HS-27A (cell line): ENCODE measurements at regions not wholly inside any gene's neighbourhood (a gene's known extent, or its start where the extent isn't known, plus 50 kb on each side); places are given as distances from the start of the nearest gene placed in this dataset.
A peak's percentile ranks its signal among the peaks of the same experiment; 100 is the strongest.

Experiments
- DNase-seq: peaks from one replicate; pipeline ENCODE4 v3.0.0-alpha.2; 2012; ENCODE audit warnings: low read depth, missing footprints

DNA sequence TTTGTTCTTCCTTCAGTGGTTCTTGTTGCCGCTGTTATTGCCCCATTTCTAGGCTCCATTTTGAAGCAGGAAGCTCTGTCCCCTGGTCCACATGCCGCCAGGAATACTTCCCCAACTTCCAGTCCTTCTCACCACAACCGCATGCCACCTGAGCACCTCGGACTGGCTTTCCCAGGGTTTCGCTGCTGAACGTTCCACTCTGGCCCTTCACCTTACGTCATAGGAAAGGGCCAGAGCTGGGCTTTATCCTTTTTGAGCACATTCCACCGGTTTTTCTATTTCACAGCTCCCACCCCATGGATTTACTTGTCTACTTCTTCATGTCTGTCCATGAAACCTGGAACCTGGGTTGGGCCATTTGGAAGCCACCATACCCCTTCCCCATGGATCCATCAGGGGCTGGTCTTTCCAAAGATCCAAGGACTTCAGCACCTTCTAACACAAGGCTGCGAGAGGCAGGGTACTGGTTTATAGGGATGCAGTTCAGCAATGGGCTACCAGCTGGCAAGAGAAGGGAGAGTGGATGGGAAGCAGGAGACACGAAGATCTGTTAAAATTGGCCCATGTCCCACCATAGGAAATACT is 557.4 kb downstream of the BNC2 start:
- DNase-seq: no peak

GRCh38 chr9:16314476-16314875 is 556.0 kb downstream of the BNC2 start:
- DNase-seq: no peak

GRCh38 chr9:16315720-16316119 is 554.8 kb downstream of the BNC2 start:
- no peak for DNase-seq

DNA sequence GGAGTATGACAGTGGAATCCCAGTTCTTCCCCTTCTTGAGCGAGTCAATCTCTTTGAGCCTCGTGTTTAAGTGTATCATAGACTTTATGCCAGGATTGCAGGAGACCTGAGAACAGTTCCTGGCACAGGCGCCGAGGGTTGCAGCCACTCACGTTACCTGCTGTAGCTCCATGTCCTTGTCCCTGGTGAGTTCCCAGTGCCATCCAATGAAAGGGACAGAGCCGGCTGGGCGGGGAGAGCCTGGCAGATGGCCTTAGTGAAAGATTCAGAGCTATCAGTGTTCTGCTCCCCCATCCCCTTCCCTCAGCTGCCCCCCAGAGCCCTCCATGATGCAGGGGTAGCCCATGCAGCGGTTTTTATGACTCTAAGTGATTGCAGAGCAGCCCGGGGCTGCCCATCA is 554.0 kb downstream of the BNC2 start:
- DNase-seq: no peak

GRCh38 chr9:16316911-16317817 is 553.3 kb downstream of the BNC2 start:
- no peak for DNase-seq

DNA sequence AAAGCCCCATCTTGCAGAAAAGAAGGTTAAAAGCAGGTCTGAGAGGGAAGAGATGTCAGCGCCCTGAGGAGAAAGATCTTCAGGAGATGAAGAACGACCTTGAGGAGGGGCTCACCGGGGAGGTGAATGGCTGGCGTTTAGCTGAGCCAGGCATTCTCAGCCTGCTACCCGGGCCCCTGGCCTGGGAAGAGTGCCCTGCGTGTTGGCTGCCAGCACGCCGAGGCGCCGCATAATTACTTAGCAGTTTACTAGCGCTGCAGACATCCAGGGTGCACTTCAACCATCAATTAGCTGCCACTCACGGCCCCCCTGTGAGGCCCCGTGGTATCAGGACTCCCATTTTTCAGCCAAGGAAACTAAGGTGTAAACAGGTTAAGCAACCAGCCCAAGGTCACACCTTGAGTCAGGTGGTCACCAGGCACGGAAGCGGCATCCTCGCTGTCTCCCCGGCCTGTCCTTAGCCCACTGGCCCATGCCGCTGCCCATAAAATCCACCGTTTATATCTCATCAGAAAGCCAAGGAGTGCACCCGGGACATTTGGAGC is 551.9 kb downstream of the BNC2 start:
- DNase-seq: no peak

DNA sequence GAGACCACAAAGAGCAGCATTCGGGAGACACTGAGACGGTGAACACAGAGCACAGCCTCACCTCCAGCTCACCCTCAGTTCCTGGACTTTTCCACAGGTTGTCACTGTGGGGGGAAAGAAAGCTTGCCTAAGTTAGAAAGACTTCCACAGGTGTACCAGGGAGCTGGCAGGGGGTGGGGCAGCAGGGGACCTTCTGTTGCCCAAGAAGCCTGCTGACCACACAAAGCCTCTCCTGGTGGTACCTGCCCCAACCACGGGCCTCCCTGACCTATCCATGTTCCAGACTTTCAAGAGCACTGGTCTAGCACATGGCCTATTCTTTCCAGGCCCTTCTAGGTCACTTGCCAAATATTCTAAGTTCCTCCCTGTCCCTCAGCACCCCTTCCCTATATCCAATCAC is 550.8 kb downstream of the BNC2 start:
- DNase-seq: no peak

- no peak for DNase-seq
These were observed 550.0 kb downstream of the BNC2 start for GRCh38 chr9:16320338-16320902.

DNA sequence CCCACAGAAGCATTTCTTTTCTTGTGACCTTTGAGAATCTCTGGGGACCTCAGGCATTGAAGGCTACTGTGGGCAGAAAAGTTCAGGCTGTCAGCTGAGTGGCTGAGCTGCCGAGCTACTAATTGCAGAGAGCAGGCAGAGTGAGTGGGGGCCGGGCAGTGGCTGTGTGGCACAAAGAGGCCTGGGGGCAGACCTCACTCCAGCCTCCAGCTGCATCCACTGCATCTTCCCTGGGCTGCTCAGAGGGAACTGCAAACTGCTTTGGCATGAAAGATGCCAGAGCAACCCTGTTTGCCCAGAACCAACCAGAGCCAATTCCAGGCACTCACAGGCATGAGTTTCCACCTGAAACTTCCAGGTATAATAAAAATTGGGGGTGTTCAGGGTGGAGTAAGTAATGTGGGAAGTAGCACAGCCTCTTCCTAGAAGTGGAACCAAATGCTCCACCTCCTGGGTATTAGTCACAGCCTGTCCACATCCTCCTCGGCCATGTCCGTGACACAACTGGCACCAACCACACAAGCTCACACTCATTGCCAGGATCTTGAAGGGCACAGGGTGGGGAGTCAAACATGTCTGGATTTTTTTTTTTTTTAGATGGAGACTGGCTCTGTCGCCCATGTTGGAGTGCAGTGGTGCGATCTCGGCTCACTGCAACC is 548.9 kb downstream of the BNC2 start:
- no peak for DNase-seq

DNA sequence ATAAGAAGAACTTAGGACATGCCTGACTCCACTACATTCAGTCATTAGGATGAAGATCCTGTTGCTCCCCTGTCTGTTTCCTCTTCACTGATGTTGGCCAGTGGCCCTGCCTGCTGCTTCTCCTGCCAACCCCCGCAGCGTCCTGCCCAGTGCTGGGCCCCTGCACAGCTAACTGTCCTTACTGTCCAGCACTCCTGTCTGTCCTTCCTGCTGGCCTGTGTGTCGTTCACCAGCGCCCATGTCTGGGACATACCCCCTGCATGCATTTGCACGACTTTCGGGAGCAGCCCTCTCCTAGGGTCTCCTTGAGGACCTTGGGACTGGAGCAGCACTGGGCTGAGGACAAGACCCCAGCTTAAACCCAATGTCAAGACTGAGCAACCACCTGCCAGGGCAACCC is 547.6 kb downstream of the BNC2 start:
- no peak for DNase-seq

- DNase-seq: no peak
These were observed 544.5 kb downstream of the BNC2 start for GRCh38 chr9:16325966-16326365.

DNA sequence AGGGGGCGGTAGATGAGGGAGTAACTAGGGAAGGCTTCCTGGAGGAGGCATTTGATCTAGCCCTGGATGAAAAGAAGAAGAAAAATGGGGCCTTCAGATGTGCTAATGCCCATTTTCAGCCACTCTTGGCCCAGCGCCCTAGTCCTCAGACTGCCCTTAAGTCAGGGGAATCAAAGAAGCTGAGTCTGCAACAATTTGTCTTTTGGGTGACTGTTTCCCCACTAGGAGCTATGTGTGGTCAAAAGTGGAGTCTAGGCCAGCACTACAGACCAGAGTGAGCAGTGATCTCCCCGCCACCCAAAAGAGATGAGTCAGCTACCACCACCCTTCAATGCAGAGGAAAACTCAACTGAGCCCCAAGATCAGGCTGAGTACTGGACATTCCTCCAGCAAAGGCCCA is 542.1 kb downstream of the BNC2 start:
- no peak for DNase-seq

- no peak for DNase-seq
These were observed 540.8 kb downstream of the BNC2 start for GRCh38 chr9:16329671-16330113.

GRCh38 chr9:16331031-16331430 is 539.4 kb downstream of the BNC2 start:
- DNase-seq: no peak

GRCh38 chr9:16331527-16331926 is 538.9 kb downstream of the BNC2 start:
- no peak for DNase-seq

- DNase-seq: no peak
These were observed 536.8 kb downstream of the BNC2 start for GRCh38 chr9:16333691-16334090.

- DNase-seq: peak; percentile 74
These were observed 534.5 kb downstream of the BNC2 start for GRCh38 chr9:16335788-16336580.

GRCh38 chr9:16336833-16337232 is 533.6 kb downstream of the BNC2 start:
- no peak for DNase-seq

- peak; percentile 53 for DNase-seq
These were observed 533.0 kb downstream of the BNC2 start for GRCh38 chr9:16337322-16338029.

- no peak for DNase-seq
These were observed 529.3 kb downstream of the BNC2 start for GRCh38 chr9:16341177-16341576.
